HEK293 (cell line): ENCODE measurements at regions not wholly inside any gene's neighbourhood (a gene's known extent, or its start where the extent isn't known, plus 50 kb on each side); places are given as distances from the start of the nearest gene placed in this dataset.

Experiments
- ZNF350 ChIP-seq: fragments of 450-650 bp; formaldehyde crosslinking; IDR thresholded peaks from 2 replicates; pipeline ENCODE4 v1.5.0; 2017; ENCODE audit warnings: missing biosample characterization, mild to moderate bottlenecking, missing genetic modification characterization
- ZNF423 ChIP-seq: fragments of 450-650 bp; formaldehyde crosslinking; IDR thresholded peaks from 2 replicates; pipeline ENCODE4 v1.5.1; 2016; ENCODE audit warnings: missing biosample characterization, missing genetic modification characterization
- ZNF510 ChIP-seq: fragments of 450-650 bp; formaldehyde crosslinking; IDR thresholded peaks from 2 replicates; pipeline ENCODE4 v1.5.1; 2018; ENCODE audit warnings: mild to moderate bottlenecking, missing genetic modification characterization, missing biosample characterization; ENCODE audit not compliant: insufficient replicate concordance
- ZNF624 ChIP-seq: fragments of 450-650 bp; formaldehyde crosslinking; IDR thresholded peaks from 2 replicates; pipeline ENCODE4 v1.5.1; 2017; ENCODE audit warnings: missing biosample characterization, missing genetic modification characterization
- TF ChIP-seq, protein P1 (sequence below): fragments of 450-650 bp; formaldehyde crosslinking; IDR thresholded peaks from 2 replicates; pipeline ENCODE4 v1.5.1; 2016; ENCODE audit warnings: missing biosample characterization, missing genetic modification characterization
- TF ChIP-seq, protein P2 (sequence below): fragments of 450-650 bp; formaldehyde crosslinking; IDR thresholded peaks from 2 replicates; pipeline ENCODE4 v1.5.1; 2016; ENCODE audit warnings: missing biosample characterization, missing genetic modification characterization

DNA sequence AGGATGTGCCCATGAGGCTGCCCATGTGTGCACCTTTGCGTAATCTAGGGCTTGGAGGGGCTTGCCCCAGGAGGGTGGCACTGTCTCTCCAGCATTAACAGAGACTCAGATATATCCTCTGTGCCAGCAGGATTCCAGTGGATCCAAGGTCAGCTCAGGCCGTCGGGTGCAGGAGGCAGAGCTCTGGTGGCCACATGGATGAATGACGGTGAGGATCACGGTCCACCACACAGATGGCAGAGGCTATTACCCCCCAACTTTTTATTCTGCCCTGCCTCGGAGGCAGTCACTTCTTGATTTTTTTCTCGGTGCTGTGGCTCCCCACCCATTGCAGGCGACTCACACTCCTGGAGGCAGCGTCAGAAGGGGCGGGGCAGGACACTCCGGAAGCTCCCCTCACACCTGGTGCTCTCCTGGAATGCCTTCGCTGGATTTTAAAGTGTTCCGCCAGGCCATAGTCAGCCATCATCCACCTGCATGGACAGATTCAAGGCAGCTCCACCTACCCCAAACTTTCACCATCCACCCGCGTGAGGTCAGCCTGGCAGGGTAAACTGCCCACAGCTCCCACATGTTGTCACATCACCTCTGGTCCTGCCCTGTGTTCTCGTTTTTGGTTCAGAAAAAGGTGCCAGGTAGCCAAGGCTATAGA, 602.9 kb upstream of the RAB6C start:
- TF ChIP-seq ZNF510 (tag by site-specific recombination) (no peak), ZNF423 (tag by site-specific recombination) (no peak), ZNF350 (tag by site-specific recombination) (no peak), ZNF624 (tag by site-specific recombination) (no peak)
- TF ChIP-seq, protein P1, sequence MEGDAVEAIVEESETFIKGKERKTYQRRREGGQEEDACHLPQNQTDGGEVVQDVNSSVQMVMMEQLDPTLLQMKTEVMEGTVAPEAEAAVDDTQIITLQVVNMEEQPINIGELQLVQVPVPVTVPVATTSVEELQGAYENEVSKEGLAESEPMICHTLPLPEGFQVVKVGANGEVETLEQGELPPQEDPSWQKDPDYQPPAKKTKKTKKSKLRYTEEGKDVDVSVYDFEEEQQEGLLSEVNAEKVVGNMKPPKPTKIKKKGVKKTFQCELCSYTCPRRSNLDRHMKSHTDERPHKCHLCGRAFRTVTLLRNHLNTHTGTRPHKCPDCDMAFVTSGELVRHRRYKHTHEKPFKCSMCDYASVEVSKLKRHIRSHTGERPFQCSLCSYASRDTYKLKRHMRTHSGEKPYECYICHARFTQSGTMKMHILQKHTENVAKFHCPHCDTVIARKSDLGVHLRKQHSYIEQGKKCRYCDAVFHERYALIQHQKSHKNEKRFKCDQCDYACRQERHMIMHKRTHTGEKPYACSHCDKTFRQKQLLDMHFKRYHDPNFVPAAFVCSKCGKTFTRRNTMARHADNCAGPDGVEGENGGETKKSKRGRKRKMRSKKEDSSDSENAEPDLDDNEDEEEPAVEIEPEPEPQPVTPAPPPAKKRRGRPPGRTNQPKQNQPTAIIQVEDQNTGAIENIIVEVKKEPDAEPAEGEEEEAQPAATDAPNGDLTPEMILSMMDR (tag by site-specific recombination) = no peak
- TF ChIP-seq, protein P2, sequence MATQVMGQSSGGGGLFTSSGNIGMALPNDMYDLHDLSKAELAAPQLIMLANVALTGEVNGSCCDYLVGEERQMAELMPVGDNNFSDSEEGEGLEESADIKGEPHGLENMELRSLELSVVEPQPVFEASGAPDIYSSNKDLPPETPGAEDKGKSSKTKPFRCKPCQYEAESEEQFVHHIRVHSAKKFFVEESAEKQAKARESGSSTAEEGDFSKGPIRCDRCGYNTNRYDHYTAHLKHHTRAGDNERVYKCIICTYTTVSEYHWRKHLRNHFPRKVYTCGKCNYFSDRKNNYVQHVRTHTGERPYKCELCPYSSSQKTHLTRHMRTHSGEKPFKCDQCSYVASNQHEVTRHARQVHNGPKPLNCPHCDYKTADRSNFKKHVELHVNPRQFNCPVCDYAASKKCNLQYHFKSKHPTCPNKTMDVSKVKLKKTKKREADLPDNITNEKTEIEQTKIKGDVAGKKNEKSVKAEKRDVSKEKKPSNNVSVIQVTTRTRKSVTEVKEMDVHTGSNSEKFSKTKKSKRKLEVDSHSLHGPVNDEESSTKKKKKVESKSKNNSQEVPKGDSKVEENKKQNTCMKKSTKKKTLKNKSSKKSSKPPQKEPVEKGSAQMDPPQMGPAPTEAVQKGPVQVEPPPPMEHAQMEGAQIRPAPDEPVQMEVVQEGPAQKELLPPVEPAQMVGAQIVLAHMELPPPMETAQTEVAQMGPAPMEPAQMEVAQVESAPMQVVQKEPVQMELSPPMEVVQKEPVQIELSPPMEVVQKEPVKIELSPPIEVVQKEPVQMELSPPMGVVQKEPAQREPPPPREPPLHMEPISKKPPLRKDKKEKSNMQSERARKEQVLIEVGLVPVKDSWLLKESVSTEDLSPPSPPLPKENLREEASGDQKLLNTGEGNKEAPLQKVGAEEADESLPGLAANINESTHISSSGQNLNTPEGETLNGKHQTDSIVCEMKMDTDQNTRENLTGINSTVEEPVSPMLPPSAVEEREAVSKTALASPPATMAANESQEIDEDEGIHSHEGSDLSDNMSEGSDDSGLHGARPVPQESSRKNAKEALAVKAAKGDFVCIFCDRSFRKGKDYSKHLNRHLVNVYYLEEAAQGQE (tag by site-specific recombination) = no peak
